ENCODE measurements at regions not wholly inside any gene's neighbourhood (a gene's known extent, or its start where the extent isn't known, plus 50 kb on each side); places are given as distances from the start of the nearest gene placed in this dataset.

GRCh38 chr6:138600726-138601125 lies 101.4 kb upstream of the NHSL1 start:
- RAD21 ChIA-PET (ENCODE audit: low non-redundant PET in 1 of 2, low total read pairs in 2 of 2, uncharacterized antibody in 2 of 2, unreplicated experiment in 2 of 2) = no interaction called here
- no peak overlapping the region for H3K4me2 ChIP-seq (ENCODE audit: low read length)
- CTCF ChIA-PET = no interaction called here

GRCh38 chr6:138601128-138601527 lies 101.8 kb upstream of the NHSL1 start:
- intact Hi-C loops (cut with micrococcal nuclease) = no loop called here
- Histone ChIP-seq H3K36me3 (ENCODE audit: control insufficient read depth in 1 of 2, insufficient read depth in 2 of 2, low read length in 2 of 2) (no peaks in the 10 kb centered on the region), H3K9me2 (ENCODE audit: insufficient read depth) (no peaks in the 10 kb centered on the region), H3K79me2 (ENCODE audit: insufficient read depth, low read length) (no peaks in the 10 kb centered on the region), H3K27me3 (ENCODE audit: insufficient read depth, low read length) (no peaks in the 10 kb centered on the region), H3K9me3 (ENCODE audit: control insufficient read depth in 1 of 2, insufficient read depth in 1 of 2, low read depth in 1 of 2, low read length in 2 of 2) (no peaks in the 10 kb centered on the region), H3K9ac (ENCODE audit: low read length) (no peak overlapping the region), H4K20me1 (ENCODE audit: insufficient read depth) (no peaks in the 10 kb centered on the region), H3K27ac (ENCODE audit: low read depth, low read length) (no peak overlapping the region), H3K4me1 (ENCODE audit: control insufficient read depth in 1 of 2, insufficient read depth in 2 of 2, low read length in 2 of 2) (no peaks in the 10 kb centered on the region; a peak in 1 of 4 replicates), H3K4me2 (ENCODE audit: low read length) (no peak overlapping the region), H3K4me3 (replicated peaks in 1 of 2; ENCODE audit: low read depth in 1 of 2, low read length in 2 of 2) (no peak overlapping the region), H2AFZ (ENCODE audit: low read depth, low read length, poor library complexity, severe bottlenecking) (no peak overlapping the region)
- DNase-seq (ENCODE audit: low read depth, low spot score) (no peak), ATAC-seq (no peak)
- ChIA-PET RAD21 (ENCODE audit: low non-redundant PET in 1 of 2, low total read pairs in 2 of 2, uncharacterized antibody in 2 of 2, unreplicated experiment in 2 of 2) (no interaction called here), CTCF (no interaction called here), POLR2A (no interaction called here)
- BruUV-seq (replicated peaks) = no TSS peak
- TF ChIP-seq REST (IDR thresholded peaks at IDR 0.05; ENCODE audit: low read depth) (no peak), MAX (IDR thresholded peaks at IDR 0.05) (no peak), CBX3 (IDR thresholded peaks at IDR 0.05; ENCODE audit: low read depth) (no peak), SRF (IDR thresholded peaks at IDR 0.05; ENCODE audit: low read depth) (no peak), SP1 (IDR thresholded peaks at IDR 0.05; ENCODE audit: low read depth) (no peak), FOSL1 (IDR thresholded peaks at IDR 0.05; ENCODE audit: low read depth) (no peak), TCF7L2 (IDR thresholded peaks at IDR 0.05; ENCODE audit: borderline replicate concordance, extremely low read depth, insufficient read depth, insufficient read length) (no peak), YY1 (IDR thresholded peaks at IDR 0.05; ENCODE audit: extremely low read depth, insufficient replicate concordance, low read depth, low read length) (no peak), ATF3 (IDR thresholded peaks at IDR 0.05) (no peak)

More at GRCh38 chr6:138600726-138601125, 101.4 kb upstream of the NHSL1 start:
- H3K9ac ChIP-seq (ENCODE audit: low read length) = no peak overlapping the region
- no peak for DNase-seq (ENCODE audit: low read depth, low spot score)
- BruUV-seq (replicated peaks) = no TSS peak
- POLR2A ChIA-PET = no interaction called here
- no peaks in the 10 kb centered on the region for H3K36me3 ChIP-seq (ENCODE audit: control insufficient read depth in 1 of 2, insufficient read depth in 2 of 2, low read length in 2 of 2)
- no peaks in the 10 kb centered on the region for H3K9me3 ChIP-seq (ENCODE audit: control insufficient read depth in 1 of 2, insufficient read depth in 1 of 2, low read depth in 1 of 2, low read length in 2 of 2)
- intact Hi-C loops (cut with micrococcal nuclease) = no loop called here
- H3K9me2 ChIP-seq (ENCODE audit: insufficient read depth) = no peaks in the 10 kb centered on the region
- H3K79me2 ChIP-seq (ENCODE audit: insufficient read depth, low read length) = no peaks in the 10 kb centered on the region
- no peak overlapping the region for H3K27ac ChIP-seq (ENCODE audit: low read depth, low read length)
- no peaks in the 10 kb centered on the region for H3K27me3 ChIP-seq (ENCODE audit: insufficient read depth, low read length)
- H3K4me1 ChIP-seq (ENCODE audit: control insufficient read depth in 1 of 2, insufficient read depth in 2 of 2, low read length in 2 of 2) = no peaks in the 10 kb centered on the region; a peak in 1 of 4 replicates
- no peak for TF ChIP-seq SRF (IDR thresholded peaks at IDR 0.05; ENCODE audit: low read depth)
- TF ChIP-seq ZBTB33 (IDR thresholded peaks at IDR 0.05; ENCODE audit: extremely low read depth, insufficient replicate concordance, low read length) = no peak
- TF ChIP-seq CBX3 (IDR thresholded peaks at IDR 0.05; ENCODE audit: low read depth) = no peak
- no peak for TF ChIP-seq ZFX (IDR thresholded peaks at IDR 0.05)
- TF ChIP-seq EGR1 (IDR thresholded peaks at IDR 0.05; ENCODE audit: low read depth) = no peak
- no peak overlapping the region for H3K4me3 ChIP-seq (replicated peaks in 1 of 2; ENCODE audit: low read depth in 1 of 2, low read length in 2 of 2)
- H2AFZ ChIP-seq (ENCODE audit: low read depth, low read length, poor library complexity, severe bottlenecking) = no peak overlapping the region
- no peak for ATAC-seq
- no peaks in the 10 kb centered on the region for H4K20me1 ChIP-seq (ENCODE audit: insufficient read depth)
